Osteoblast (primary cell): ENCODE measurements at regions not wholly inside any gene's neighbourhood (a gene's known extent, or its start where the extent isn't known, plus 50 kb on each side); places are given as distances from the start of the nearest gene placed in this dataset.

Source experiments
- DNase-seq: peaks from one replicate; pipeline ENCODE4 v3.0.0; 2011; ENCODE audit warnings: low spot score, mixed read lengths; ENCODE audit not compliant: insufficient read length; ENCODE audit errors: missing footprints
- H2AFZ ChIP-seq: 2 replicates; pipeline ENCODE4 v1.6.0; 2011; ENCODE audit warnings: mild to moderate bottlenecking, low read length
- H3K27ac ChIP-seq: 2 replicates; pipeline ENCODE4 v1.5.1; 2011; ENCODE audit warnings: mild to moderate bottlenecking, low read depth, low read length, moderate library complexity
- H3K27me3 ChIP-seq: 2 replicates; pipeline ENCODE4 v1.6.0; 2012; ENCODE audit warnings: mild to moderate bottlenecking, control low read depth, inconsistent platforms, low read length, moderate library complexity; ENCODE audit not compliant: insufficient read depth
- H3K36me3 ChIP-seq: 2 replicates; pipeline ENCODE4 v1.5.1; 2011; ENCODE audit warnings: mild to moderate bottlenecking, low read length, control low read depth, moderate library complexity; ENCODE audit not compliant: insufficient read depth
- H3K4me1 ChIP-seq: 2 replicates; pipeline ENCODE4 v1.5.1; 2011; ENCODE audit warnings: mild to moderate bottlenecking, low read length, control low read depth, moderate library complexity; ENCODE audit not compliant: insufficient read depth
- H3K4me2 ChIP-seq: 2 replicates; pipeline ENCODE4 v1.6.0; 2011; ENCODE audit warnings: mild to moderate bottlenecking, low read length; ENCODE audit not compliant: insufficient read depth
- H3K4me3 ChIP-seq: fragments of 200-600 bp; sonication (generic); 3 replicates; pipeline ENCODE4 v1.5.1; 2012; ENCODE audit warnings: mild to moderate bottlenecking, low read length, inconsistent platforms; ENCODE audit not compliant: insufficient read depth
- H3K79me2 ChIP-seq: 2 replicates; pipeline ENCODE4 v1.6.0; 2012; ENCODE audit warnings: mild to moderate bottlenecking, low read length, control low read depth, inconsistent platforms; ENCODE audit not compliant: insufficient read depth
- H3K9me3 ChIP-seq: 2 replicates; pipeline ENCODE4 v1.5.1; 2011; ENCODE audit warnings: low read depth, low read length, control low read depth
- H4K20me1 ChIP-seq: 2 replicates; pipeline ENCODE4 v1.6.0; 2012; ENCODE audit warnings: mild to moderate bottlenecking, low read length, control low read depth; ENCODE audit not compliant: insufficient read depth
- TF ChIP-seq, protein P1 (sequence below): IDR thresholded peaks from 2 replicates; pipeline ENCODE4 v1.5.1; 2011; ENCODE audit warnings: mild to moderate bottlenecking, low read depth, low read length, moderate library complexity; ENCODE audit errors: extremely low read depth

- Histone ChIP-seq H3K4me3 (no peak overlapping the region), H3K27ac (no peak overlapping the region), H4K20me1 (no peaks in the 10 kb centered on the region), H3K79me2 (no peaks in the 10 kb centered on the region), H2AFZ (no peak overlapping the region), H3K4me1 (no peaks in the 10 kb centered on the region), H3K27me3 (no peaks in the 10 kb centered on the region), H3K4me2 (no peak overlapping the region), H3K36me3 (no peaks in the 10 kb centered on the region), H3K9me3 (no peaks in the 10 kb centered on the region)
- DNase-seq, result no peak
- TF ChIP-seq, protein P1, sequence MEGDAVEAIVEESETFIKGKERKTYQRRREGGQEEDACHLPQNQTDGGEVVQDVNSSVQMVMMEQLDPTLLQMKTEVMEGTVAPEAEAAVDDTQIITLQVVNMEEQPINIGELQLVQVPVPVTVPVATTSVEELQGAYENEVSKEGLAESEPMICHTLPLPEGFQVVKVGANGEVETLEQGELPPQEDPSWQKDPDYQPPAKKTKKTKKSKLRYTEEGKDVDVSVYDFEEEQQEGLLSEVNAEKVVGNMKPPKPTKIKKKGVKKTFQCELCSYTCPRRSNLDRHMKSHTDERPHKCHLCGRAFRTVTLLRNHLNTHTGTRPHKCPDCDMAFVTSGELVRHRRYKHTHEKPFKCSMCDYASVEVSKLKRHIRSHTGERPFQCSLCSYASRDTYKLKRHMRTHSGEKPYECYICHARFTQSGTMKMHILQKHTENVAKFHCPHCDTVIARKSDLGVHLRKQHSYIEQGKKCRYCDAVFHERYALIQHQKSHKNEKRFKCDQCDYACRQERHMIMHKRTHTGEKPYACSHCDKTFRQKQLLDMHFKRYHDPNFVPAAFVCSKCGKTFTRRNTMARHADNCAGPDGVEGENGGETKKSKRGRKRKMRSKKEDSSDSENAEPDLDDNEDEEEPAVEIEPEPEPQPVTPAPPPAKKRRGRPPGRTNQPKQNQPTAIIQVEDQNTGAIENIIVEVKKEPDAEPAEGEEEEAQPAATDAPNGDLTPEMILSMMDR, result no peak
Measured at GRCh38 chr16:26708428-26708827, 358.3 kb upstream of the C16orf82 start.

DNA sequence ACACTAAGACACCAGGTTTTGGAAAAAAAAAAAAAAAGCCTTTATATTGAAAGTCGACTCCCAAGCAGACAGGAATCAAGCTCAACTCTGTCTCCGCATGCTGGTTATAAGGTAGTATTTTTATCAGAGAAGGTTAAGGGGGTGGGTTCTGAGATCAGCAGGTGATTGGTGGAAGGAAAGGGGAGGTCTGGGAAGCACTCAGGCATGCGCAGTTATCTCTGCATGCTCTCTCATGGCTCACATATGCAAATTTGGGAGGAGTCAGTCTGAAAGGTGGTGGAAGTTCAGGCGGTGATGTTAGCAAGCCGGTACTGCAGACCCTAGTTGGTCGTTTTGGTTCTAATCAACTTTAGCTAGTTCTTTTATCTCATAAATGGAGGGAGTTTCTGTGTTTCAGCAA, 357.6 kb upstream of the C16orf82 start:
- TF ChIP-seq, protein P1, result no peak
- H3K4me3 ChIP-seq, result no peak overlapping the region
- H3K9me3 ChIP-seq, result no peaks in the 10 kb centered on the region
- H3K4me2 ChIP-seq, result no peak overlapping the region
- H3K36me3 ChIP-seq, result no peaks in the 10 kb centered on the region
- H3K27me3 ChIP-seq, result no peaks in the 10 kb centered on the region
- no peak overlapping the region for H2AFZ ChIP-seq
- no peaks in the 10 kb centered on the region for H3K4me1 ChIP-seq
- no peaks in the 10 kb centered on the region for H4K20me1 ChIP-seq
- H3K79me2 ChIP-seq, result no peaks in the 10 kb centered on the region
- no peak for DNase-seq
- no peak overlapping the region for H3K27ac ChIP-seq

- Histone ChIP-seq H3K27ac (no peak overlapping the region), H2AFZ (no peak overlapping the region), H3K79me2 (no peaks in the 10 kb centered on the region), H4K20me1 (no peaks in the 10 kb centered on the region), H3K4me1 (no peaks in the 10 kb centered on the region), H3K27me3 (no peaks in the 10 kb centered on the region), H3K4me3 (no peak overlapping the region), H3K36me3 (no peaks in the 10 kb centered on the region), H3K9me3 (no peaks in the 10 kb centered on the region), H3K4me2 (no peak overlapping the region)
- TF ChIP-seq, protein P1, result no peak
- no peak for DNase-seq
Measured at GRCh38 chr16:26709754-26710153, 357.0 kb upstream of the C16orf82 start.

- Histone ChIP-seq H3K27ac (no peak overlapping the region), H3K4me2 (no peak overlapping the region), H3K4me3 (no peak overlapping the region), H3K79me2 (no peaks in the 10 kb centered on the region), H4K20me1 (no peaks in the 10 kb centered on the region), H2AFZ (no peak overlapping the region), H3K4me1 (no peaks in the 10 kb centered on the region), H3K9me3 (no peaks in the 10 kb centered on the region), H3K36me3 (no peaks in the 10 kb centered on the region), H3K27me3 (no peaks in the 10 kb centered on the region)
- no peak for DNase-seq
- TF ChIP-seq, protein P1, result no peak
Measured at GRCh38 chr16:26710450-26710849, 356.3 kb upstream of the C16orf82 start.
